ENCODE measurements at regions not wholly inside any gene's neighbourhood (a gene's known extent, or its start where the extent isn't known, plus 50 kb on each side); places are given as distances from the start of the nearest gene placed in this dataset.

- no peak overlapping the region for H3K27ac ChIP-seq
- no peak overlapping the region for H3K4me2 ChIP-seq (ENCODE audit: low read length)
- H3K36me3 ChIP-seq (ENCODE audit: control insufficient read depth, insufficient read depth, low read length), result no peaks in the 10 kb centered on the region
- no peak overlapping the region for H3K9ac ChIP-seq
- no peaks in the 10 kb centered on the region for H3K9me3 ChIP-seq (ENCODE audit: control insufficient read depth, low read length)
- no peak overlapping the region for H2AFZ ChIP-seq
- H3K4me3 ChIP-seq (ENCODE audit: low read depth, low read length), result no peak overlapping the region
- H3K79me2 ChIP-seq, result no peaks in the 10 kb centered on the region
- H3K4me1 ChIP-seq, result no peaks in the 10 kb centered on the region
- TF ChIP-seq, protein P1, sequence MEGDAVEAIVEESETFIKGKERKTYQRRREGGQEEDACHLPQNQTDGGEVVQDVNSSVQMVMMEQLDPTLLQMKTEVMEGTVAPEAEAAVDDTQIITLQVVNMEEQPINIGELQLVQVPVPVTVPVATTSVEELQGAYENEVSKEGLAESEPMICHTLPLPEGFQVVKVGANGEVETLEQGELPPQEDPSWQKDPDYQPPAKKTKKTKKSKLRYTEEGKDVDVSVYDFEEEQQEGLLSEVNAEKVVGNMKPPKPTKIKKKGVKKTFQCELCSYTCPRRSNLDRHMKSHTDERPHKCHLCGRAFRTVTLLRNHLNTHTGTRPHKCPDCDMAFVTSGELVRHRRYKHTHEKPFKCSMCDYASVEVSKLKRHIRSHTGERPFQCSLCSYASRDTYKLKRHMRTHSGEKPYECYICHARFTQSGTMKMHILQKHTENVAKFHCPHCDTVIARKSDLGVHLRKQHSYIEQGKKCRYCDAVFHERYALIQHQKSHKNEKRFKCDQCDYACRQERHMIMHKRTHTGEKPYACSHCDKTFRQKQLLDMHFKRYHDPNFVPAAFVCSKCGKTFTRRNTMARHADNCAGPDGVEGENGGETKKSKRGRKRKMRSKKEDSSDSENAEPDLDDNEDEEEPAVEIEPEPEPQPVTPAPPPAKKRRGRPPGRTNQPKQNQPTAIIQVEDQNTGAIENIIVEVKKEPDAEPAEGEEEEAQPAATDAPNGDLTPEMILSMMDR (IDR thresholded peaks at IDR 0.05), result no peak
- no peaks in the 10 kb centered on the region for H3K27me3 ChIP-seq (ENCODE audit: control insufficient read depth, insufficient read depth, low read length)
Measured at GRCh38 chr9:105886136-105886535, 191.8 kb downstream of the TMEM38B start.

DNA sequence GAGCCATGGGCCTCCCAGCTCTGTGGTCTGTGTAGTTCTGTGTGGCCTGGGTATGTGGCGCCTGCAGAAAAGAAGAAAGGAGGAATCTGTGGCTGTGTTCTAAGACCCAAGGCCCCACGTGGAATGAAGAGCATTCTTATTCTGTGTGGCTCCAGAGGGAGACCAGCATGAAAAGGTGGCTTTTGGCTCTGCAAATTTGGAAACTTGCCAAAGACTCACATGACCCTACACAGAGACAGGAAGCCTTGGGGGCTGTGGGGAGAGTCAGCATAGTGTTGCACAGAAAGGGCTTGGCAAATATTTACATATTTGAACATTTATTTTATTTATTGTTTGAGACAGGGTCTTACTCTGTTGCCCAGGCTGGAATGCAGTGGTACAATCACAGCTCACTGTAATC is 193.3 kb downstream of the TMEM38B start:
- Histone ChIP-seq H3K4me1 (no peaks in the 10 kb centered on the region), H3K4me2 (ENCODE audit: low read length) (no peak overlapping the region), H3K27ac (no peak overlapping the region), H3K9ac (no peak overlapping the region), H3K4me3 (ENCODE audit: low read depth, low read length) (no peak overlapping the region), H3K9me3 (ENCODE audit: control insufficient read depth, low read length) (no peaks in the 10 kb centered on the region), H3K36me3 (ENCODE audit: control insufficient read depth, insufficient read depth, low read length) (no peaks in the 10 kb centered on the region), H3K27me3 (ENCODE audit: control insufficient read depth, insufficient read depth, low read length) (no peaks in the 10 kb centered on the region), H2AFZ (no peak overlapping the region), H3K79me2 (no peaks in the 10 kb centered on the region)
- TF ChIP-seq, protein P1 (IDR thresholded peaks at IDR 0.05), result no peak

DNA sequence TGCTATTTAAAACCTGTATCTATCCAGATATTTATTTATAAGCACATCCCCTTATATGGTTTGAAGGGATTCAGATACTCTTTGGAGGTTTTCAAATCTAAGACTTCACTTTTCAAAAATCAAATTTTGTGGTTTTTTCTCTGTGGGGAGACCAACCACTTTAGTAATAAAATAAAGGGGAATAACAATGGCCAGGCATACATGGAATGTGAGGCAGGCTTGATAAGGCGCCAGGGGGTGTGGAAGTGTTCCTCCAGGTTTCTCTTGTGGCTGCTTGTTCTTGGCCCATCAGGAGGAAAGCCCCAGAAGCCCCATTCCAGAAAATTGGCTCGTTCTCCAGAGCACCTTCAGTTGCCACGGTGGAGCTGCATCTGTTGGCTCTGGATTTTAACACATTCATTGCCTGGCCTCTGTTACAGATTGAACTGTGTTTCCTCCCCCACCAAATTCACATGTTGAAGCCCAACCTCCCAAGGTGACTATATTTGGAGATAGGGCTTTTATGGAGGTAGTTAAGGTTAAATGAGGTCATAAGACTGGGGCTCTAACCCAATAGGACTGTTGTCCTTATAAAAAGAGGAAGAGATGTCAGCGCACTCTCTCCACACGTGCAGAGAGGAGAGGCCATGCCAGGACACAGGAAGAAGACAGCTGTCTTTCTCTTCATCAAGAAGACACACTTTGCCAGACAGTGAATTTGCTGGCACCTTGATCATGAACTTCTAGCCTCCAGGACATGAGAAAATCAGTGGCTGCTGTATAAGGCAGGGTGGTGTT is 195.9 kb downstream of the TMEM38B start:
- H3K4me2 ChIP-seq (ENCODE audit: low read length), result no peak overlapping the region
- H3K36me3 ChIP-seq (ENCODE audit: control insufficient read depth, insufficient read depth, low read length), result no peaks in the 10 kb centered on the region
- TF ChIP-seq, protein P1 (IDR thresholded peaks at IDR 0.05), result no peak
- H3K4me1 ChIP-seq, result no peaks in the 10 kb centered on the region
- no peak overlapping the region for H3K9ac ChIP-seq
- H3K27me3 ChIP-seq (ENCODE audit: control insufficient read depth, insufficient read depth, low read length), result no peaks in the 10 kb centered on the region
- no peaks in the 10 kb centered on the region for H3K79me2 ChIP-seq
- no peak overlapping the region for H2AFZ ChIP-seq
- H3K4me3 ChIP-seq (ENCODE audit: low read depth, low read length), result no peak overlapping the region
- no peaks in the 10 kb centered on the region for H3K9me3 ChIP-seq (ENCODE audit: control insufficient read depth, low read length)
- H3K27ac ChIP-seq, result no peak overlapping the region

- H3K4me1 ChIP-seq, result no peaks in the 10 kb centered on the region
- TF ChIP-seq, protein P1 (IDR thresholded peaks at IDR 0.05), result no peak
- H3K36me3 ChIP-seq (ENCODE audit: control insufficient read depth, insufficient read depth, low read length), result no peaks in the 10 kb centered on the region
- no peak overlapping the region for H3K4me3 ChIP-seq (ENCODE audit: low read depth, low read length)
- H3K27ac ChIP-seq, result no peak overlapping the region
- no peaks in the 10 kb centered on the region for H3K9me3 ChIP-seq (ENCODE audit: control insufficient read depth, low read length)
- H3K4me2 ChIP-seq (ENCODE audit: low read length), result no peak overlapping the region
- H3K27me3 ChIP-seq (ENCODE audit: control insufficient read depth, insufficient read depth, low read length), result peaks cover 4% of the 10 kb centered on the region
- H3K79me2 ChIP-seq, result no peaks in the 10 kb centered on the region
- no peak overlapping the region for H2AFZ ChIP-seq
- no peak overlapping the region for H3K9ac ChIP-seq
Measured at GRCh38 chr9:105900123-105900522, 205.8 kb downstream of the TMEM38B start.

Measured in parathyroid adenoma (tissue), 2 donors.